ENCODE measurements at regions not wholly inside any gene's neighbourhood (a gene's known extent, or its start where the extent isn't known, plus 50 kb on each side); places are given as distances from the start of the nearest gene placed in this dataset.
A peak's percentile ranks its signal among the peaks of the same experiment; 100 is the strongest.
"Not testable (repeated sequence)": the region's sequence is repeated elsewhere in the genome, so short reads cannot be mapped to it uniquely, and the experiment has no call there.

DNA sequence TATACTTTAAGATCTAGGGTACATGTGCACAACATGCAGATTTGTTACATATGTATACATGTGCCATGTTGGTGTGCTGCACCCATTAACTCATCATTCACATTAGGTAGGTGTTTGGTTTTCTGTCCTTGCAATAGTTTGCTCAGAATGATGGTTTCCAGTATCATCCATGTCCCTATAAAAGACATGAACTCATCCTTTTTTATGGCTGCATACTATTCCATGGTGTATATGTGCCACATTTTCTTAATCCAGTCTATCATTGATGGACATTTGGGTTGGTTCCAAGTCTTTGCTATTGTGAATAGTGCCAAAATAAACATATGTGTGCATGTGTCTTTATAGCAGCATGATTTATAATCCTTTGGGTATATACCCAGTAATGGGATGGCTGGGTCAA, 747.1 kb upstream of the MEF2C start:
- DNase-seq (ENCODE audit: low read depth) = not testable (repeated sequence)

GRCh38 chr5:89628876-89629635, 746.1 kb upstream of the MEF2C start:
- DNase-seq (ENCODE audit: low read depth) = peak; percentile 2

GRCh38 chr5:89615839-89616518, 733.0 kb upstream of the MEF2C start:
- DNase-seq (ENCODE audit: low read depth) = no peak

DNA sequence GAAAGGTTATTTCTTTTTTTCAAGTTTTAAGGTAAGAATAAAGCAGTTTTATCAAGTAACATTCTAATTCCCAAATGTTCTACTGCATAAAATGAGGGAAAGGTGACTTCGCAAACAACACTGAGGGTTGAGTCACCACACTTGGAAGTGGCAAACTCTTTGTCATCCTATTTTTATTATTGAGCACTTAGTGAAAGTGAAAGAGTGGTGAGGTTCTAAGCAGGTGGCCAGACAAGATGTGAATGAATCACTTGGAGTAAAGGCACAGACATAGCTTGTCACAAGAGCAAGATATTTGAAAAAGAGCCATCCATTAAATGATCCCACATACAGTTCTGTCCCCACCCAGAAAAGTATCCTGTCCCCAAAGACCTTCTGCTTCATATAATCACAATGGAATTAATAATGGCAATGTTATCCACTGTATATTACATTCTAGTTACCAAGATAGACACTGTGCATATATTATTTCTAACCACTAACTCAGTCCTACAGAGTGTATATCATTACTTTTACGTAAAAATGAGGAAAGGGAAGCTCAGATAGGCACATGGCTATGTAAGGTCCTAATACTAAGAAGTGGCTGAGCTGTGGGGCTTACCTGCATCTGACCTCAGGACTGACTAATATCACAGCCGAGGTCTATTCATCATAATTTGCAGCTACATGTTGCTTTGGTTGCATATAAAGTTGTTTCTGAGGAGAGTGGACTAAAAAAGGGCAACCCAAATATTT, 730.4 kb upstream of the MEF2C start:
- DNase-seq (ENCODE audit: low read depth) = no peak

- no peak for DNase-seq (ENCODE audit: low read depth)
Observed at GRCh38 chr5:89606939-89607534, 724.1 kb upstream of the MEF2C start.

DNA sequence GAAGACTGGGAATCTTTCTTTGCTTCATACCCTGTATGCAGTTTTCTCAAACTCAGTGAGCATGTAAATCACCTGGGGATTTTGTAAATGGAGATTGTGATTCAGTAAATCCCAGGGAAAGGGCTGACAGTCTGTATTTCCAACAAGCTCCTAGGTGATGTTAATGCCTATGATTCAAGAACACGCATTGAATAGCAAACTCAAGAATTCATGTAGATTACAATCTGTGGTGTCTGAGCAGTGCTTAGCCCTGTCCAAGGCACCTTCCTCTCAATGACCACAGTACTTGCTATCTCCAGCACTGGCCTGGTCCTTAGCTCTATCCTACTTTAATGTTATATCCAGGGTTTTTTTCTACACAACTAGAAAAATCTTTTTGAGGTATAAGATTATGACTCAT, 721.4 kb upstream of the MEF2C start:
- no peak for DNase-seq (ENCODE audit: low read depth)

DNA sequence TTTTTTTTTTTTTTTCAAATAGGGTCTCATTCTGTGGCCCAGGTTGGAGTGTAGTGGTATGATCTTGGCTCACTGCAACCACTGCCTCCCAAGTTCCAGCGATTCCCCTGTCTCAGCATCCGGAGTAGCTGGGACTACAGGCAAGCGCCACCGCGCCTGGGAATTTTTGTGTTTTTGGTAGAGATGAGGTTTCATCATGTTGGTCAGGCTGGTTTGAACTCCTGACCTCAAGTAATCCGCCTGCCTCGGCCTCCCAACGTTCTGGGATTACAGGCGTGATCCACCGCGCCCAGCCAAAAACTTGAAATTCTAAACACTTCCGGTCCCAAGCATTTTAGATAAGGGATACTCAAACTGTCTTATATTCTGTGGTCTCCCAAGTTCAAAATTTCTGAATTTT, 718.9 kb upstream of the MEF2C start:
- DNase-seq (ENCODE audit: low read depth) = no peak

DNA sequence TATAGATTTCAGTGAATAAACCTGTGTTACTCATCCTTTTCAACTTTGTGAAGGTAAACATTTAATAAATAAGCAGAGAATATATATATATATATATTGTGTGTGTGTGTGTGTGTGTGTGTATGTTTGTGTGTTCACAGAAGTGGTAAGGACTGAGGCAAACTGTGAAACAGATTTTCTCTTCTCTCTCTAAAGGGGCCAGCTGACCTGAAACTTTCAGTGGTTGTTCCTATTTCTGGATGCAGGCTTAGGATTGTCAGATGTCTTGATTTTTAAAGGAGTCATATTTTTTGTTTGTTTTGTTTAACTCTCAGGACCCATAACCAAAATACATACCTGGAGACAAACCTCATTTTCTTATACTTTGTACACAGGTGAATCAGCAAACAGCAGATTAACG, 714.9 kb upstream of the MEF2C start:
- no peak for DNase-seq (ENCODE audit: low read depth)

DNA sequence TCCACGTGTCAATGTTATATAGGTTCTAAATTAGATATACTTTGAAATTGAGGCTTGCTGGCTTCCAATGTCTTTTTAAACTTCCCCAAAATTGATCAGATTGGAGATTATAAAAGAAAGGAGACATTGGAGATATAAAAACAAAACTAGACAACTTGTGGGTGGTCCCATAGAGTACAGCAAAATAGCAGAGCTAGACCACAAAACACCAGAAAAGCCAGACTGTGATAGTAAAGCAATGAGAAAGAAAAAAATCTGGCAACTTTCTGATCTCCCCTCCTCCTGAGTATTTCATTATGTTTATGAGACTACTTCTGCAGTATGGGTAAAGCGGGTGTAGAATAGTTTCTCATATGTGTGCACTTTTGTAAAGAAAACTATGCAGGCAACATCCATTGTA, 713.8 kb upstream of the MEF2C start:
- no peak for DNase-seq (ENCODE audit: low read depth)

- DNase-seq (ENCODE audit: low read depth) = no peak
Observed at GRCh38 chr5:89595056-89595455, 712.1 kb upstream of the MEF2C start.

DNA sequence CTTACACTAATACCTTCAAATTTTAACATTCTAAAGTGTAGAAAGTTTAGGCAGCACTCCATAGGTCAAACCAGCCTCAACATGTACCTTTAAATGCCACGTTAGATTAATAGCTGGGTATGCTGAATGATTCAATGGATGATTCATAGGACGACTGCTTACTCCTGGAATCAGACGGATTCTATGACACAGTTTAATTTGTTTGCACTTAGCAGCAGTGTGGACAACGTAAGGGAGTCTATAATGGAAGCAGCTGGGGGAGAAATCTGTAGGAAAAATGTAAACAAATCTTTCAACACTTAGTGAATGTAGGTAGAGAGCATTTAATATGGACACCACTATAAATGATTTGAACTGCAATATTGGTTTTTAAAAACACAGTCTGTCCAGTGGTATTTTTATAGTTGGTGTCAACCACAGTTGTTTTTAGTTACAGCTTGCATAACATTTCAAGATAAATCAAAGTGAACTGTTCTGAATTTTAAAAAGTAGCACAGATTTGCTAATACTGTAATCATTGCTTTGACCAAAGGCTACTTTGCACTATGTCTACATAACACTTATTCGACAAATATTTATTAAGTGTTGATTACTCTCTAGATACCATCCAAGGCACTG, 701.5 kb upstream of the MEF2C start:
- peak; percentile 44 for DNase-seq (ENCODE audit: low read depth)

- DNase-seq (ENCODE audit: low read depth) = no peak
Observed at GRCh38 chr5:89583534-89583933, 700.5 kb upstream of the MEF2C start.

DNA sequence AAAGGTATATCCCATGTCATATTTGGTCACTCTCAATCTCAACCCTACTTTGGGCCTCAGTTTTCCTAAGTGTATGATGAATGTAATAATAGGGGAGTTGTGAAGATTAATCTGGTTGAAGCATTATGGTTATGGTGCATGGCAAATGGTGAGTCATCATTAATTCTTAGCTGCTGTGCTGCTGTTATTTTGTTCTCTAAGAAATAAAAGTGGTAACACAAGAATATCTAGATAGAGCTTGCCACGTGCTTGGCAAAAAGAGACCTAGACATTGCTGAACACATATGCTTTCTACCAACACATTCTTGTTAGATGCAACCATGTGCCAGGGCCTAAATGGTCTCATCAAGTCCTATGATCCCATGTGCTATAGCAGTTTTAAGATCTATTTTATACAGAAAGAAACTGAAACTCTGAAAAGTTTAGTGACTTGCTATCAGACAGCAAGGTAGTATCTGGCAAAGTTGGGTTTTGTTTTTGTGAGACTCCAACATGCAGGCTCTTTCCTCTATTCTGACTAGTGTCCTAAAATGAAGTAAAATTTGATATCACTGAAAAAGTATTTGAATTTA, 699.9 kb upstream of the MEF2C start:
- no peak for DNase-seq (ENCODE audit: low read depth)

- no peak for DNase-seq (ENCODE audit: low read depth)
Observed at GRCh38 chr5:89580976-89581375, 698.0 kb upstream of the MEF2C start.

DNA sequence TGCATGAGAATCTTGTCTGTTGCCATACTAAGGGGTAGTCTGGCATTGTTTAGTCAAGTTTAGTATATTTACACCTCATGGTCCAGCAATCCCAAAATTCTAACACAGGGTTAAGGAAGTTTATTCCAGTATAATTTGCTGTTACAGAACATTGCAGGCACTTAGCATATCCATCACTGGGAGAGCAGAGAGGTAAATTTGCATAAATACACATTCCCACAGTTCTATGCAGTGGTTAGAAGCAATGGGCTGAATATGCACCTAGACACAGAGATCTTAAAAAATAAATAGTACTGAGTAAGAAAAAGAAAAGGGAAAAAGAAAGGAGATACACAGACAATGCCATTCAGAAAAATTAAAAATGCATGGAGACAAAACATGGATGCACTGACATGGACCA, 692.3 kb upstream of the MEF2C start:
- DNase-seq (ENCODE audit: low read depth) = no peak

- no peak for DNase-seq (ENCODE audit: low read depth)
Observed at GRCh38 chr5:89573345-89573744, 690.4 kb upstream of the MEF2C start.

DNA sequence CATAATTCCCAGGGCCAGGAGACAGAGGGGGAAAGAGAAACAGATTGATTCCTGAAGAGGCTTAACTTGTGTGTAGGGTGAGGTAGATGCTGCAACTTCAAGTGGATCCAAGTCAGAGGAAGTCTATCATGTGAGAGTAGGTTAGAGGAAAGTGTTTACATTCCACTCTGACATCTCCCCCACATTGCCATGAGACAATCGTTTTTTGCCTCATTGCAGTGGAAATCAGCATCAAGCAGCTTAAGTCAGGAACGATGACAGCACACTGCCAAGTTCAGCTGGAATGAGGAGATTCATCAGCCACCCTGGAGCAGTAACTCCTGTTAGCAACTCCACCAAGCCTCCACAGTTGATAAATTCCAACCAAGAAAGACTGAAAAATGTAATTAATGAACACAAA, 689.7 kb upstream of the MEF2C start:
- DNase-seq (ENCODE audit: low read depth) = peak; percentile 20

DNA sequence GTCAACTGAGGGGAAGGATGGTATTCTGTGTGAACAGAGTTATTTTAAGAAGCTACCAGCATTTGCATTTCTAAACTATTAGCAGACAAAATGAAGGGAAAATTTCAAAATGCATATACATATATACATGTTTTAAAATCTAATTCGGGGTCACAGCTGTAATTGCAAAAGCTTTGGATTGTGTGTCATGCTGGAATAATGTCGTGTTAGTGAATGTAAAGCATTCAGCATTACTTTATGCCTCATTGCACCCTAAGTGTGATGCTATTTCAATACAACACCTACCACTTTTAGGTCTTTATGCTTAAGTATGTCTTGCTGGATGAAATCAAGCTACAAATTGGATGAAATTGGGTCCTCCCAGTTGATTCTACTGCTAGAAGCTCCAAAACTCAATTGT, 687.6 kb upstream of the MEF2C start:
- DNase-seq (ENCODE audit: low read depth) = no peak

GRCh38 chr5:89566340-89566739, 683.4 kb upstream of the MEF2C start:
- no peak for DNase-seq (ENCODE audit: low read depth)

DNA sequence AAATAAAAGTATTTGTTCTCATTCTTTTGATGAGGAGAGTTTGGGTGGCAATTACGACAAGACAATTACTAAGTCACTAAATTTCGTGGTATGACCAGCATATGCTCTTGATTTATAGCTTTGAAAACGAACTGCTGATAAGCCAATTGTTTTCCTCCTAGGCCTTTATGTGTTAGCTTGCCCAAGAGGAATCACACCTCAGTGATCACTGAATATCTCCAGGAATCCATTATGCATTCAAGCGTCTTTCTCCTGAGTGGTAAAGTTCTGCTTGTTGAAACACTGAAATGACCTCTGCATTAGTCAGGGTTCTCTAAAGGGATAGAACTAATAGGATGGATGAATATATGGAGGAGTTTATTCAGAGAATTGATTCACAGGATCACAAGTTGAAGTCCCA, 677.7 kb upstream of the MEF2C start:
- no peak for DNase-seq (ENCODE audit: low read depth)

- DNase-seq (ENCODE audit: low read depth) = peak; percentile 83
Observed at GRCh38 chr5:89556215-89556913, 673.4 kb upstream of the MEF2C start.

Measured in ELR (cell line).